AG10803 (cell line): ENCODE measurements at regions not wholly inside any gene's neighbourhood (a gene's known extent, or its start where the extent isn't known, plus 50 kb on each side); places are given as distances from the start of the nearest gene placed in this dataset.

Experiments
- DNase-seq: peaks from one replicate; pipeline ENCODE4 v3.0.0; 2010; ENCODE audit warnings: low read depth
- H3K4me3 ChIP-seq: 2 replicates; pipeline ENCODE4 v1.5.1; 2011; ENCODE audit warnings: mild to moderate bottlenecking, low read length, control low read depth
- CTCF ChIP-seq: conservative IDR thresholded peaks from 2 replicates; pipeline ENCODE4 v1.5.1; 2011; ENCODE audit warnings: mild to moderate bottlenecking, low read length, control low read depth, inconsistent platforms

GRCh38 chr21:20424943-20425342 lies 573.3 kb upstream of the NCAM2 start:
- H3K4me3 ChIP-seq, result no peak overlapping the region
- no peak for DNase-seq
- no peak for TF ChIP-seq CTCF

DNA sequence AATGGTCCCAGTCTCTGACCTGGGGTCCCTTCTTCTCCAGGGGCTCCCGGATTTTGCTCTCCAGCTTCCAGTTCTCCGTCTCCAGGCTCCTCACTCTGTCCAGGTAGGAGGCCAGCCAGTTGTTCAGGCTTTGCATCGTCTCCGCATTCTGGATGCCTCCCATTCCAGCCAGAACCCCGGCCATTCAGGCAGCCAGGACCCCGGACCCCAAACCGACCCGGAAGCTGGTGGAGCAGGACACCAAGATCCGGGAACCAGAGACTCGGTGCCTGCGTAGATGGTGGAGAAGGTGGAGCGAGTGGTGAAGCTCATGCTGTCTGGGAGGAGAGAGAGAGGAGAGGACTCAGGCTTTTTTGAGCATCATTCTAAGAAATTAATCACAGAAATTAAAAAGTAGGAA lies 572.4 kb upstream of the NCAM2 start:
- DNase-seq, result no peak
- H3K4me3 ChIP-seq, result no peak overlapping the region
- TF ChIP-seq CTCF, result no peak

GRCh38 chr21:20440338-20440737 lies 557.9 kb upstream of the NCAM2 start:
- no peak for TF ChIP-seq CTCF
- H3K4me3 ChIP-seq, result no peak overlapping the region
- no peak for DNase-seq

DNA sequence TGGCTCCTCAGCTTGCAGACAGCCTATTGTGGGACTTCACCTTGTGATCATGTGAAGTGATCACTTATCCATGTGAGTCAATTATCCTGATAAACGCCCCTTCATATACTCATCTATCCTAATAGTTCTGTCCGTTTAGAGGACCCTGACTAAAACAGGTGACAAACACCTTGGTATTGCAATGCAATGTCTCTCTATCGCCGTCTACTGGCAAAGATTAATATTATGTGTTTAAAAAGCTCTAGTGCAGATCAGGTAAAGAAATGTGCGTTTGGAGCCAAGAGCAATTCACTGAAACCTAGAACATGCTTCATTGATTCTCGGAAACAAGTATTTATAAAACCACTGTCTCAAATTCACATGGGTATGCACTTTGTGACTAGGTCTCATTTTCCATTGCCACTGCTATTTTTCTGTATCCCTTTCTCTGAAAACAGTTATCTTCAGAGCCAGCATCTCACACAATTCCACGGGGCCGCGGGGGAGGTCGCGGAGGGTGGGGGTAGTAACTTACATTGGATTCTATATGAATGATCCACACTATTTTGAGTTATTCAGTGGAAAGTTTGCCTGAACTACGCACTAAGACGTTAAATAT lies 554.6 kb upstream of the NCAM2 start:
- no peak for DNase-seq

DNA sequence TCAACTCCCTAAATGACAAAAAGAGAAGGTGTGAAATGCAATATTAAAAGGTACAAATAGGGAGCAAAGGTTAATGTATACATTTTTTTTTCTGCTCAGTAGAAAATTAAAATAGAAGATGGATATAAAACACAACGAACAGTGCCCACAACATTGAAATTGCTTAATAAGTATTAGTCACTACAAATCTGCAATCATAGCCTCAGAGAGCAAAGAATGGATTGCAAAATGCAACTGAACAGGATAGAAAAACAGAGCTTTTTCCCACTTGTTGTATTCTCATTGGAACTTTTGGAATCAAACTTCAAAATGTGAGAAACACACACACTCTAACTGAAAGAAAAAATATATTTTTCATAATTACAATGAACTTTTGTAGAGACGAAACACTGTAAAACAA lies 552.2 kb upstream of the NCAM2 start:
- TF ChIP-seq CTCF, result no peak
- no peak overlapping the region for H3K4me3 ChIP-seq
- no peak for DNase-seq

More for the DNA sequence above, 554.6 kb upstream of the NCAM2 start:
- no peak for TF ChIP-seq CTCF
- no peak overlapping the region for H3K4me3 ChIP-seq

GRCh38 chr21:20451046-20451445 lies 547.2 kb upstream of the NCAM2 start:
- H3K4me3 ChIP-seq, result no peak overlapping the region
- TF ChIP-seq CTCF, result no peak
- no peak for DNase-seq

- no peak for DNase-seq
- no peak for TF ChIP-seq CTCF
These were observed 545.3 kb upstream of the NCAM2 start for GRCh38 chr21:20452935-20453334.

More at GRCh38 chr21:20452935-20453334, 545.3 kb upstream of the NCAM2 start:
- no peak overlapping the region for H3K4me3 ChIP-seq
